Gastroesophageal sphincter (tissue), 3 donors: ENCODE measurements at regions not wholly inside any gene's neighbourhood (a gene's known extent, or its start where the extent isn't known, plus 50 kb on each side); places are given as distances from the start of the nearest gene placed in this dataset.

ENCODE experiments used
- POLR2A ChIP-seq, 2 donors: fragments of 450-650 bp; IDR thresholded peaks; one replicate each; pipeline ENCODE4 v1.6.1; 2017; ENCODE audit warnings: antibody characterized with exemption in 2 of 2, mild to moderate bottlenecking in 2 of 2, moderate library complexity in 1 of 2
- TF ChIP-seq, protein P1 (sequence below), 4 experiments: fragments of 200-600 bp in 2 of 4; fragments of 450-650 bp in 2 of 4; sonication (generic) in 1 of 4; IDR thresholded peaks; one replicate each; pipeline ENCODE4 v1.5.1; 2017 to 2019; ENCODE audit warnings: antibody characterized with exemption in 4 of 4, mild to moderate bottlenecking in 2 of 4, moderate library complexity in 2 of 4

DNA sequence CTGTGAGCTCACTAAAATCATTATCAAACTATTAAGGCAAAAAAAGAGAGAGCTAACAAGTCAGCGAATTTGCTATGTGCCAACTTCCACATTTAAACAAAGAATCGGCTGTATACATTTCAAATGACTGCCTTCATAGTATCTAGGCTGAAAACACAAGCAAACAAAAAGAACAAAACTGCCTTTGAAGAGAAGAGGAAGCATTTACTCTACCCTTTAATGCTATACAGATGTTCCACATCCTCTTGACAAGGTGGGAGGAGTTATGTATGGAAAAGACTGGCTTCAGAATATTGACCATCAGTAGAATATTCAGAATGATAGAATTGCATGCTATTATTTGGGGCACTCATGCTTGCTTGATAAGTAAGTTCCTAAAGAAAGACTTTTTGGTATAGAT is 741.7 kb downstream of the PLCL1 start:
- TF ChIP-seq, protein P1, sequence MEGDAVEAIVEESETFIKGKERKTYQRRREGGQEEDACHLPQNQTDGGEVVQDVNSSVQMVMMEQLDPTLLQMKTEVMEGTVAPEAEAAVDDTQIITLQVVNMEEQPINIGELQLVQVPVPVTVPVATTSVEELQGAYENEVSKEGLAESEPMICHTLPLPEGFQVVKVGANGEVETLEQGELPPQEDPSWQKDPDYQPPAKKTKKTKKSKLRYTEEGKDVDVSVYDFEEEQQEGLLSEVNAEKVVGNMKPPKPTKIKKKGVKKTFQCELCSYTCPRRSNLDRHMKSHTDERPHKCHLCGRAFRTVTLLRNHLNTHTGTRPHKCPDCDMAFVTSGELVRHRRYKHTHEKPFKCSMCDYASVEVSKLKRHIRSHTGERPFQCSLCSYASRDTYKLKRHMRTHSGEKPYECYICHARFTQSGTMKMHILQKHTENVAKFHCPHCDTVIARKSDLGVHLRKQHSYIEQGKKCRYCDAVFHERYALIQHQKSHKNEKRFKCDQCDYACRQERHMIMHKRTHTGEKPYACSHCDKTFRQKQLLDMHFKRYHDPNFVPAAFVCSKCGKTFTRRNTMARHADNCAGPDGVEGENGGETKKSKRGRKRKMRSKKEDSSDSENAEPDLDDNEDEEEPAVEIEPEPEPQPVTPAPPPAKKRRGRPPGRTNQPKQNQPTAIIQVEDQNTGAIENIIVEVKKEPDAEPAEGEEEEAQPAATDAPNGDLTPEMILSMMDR (IDR thresholded peaks at IDR 0.05), result no peak
- TF ChIP-seq POLR2A (IDR thresholded peaks at IDR 0.05), result no peak
